GM19452 (cell line): ENCODE measurements at regions not wholly inside any gene's neighbourhood (a gene's known extent, or its start where the extent isn't known, plus 50 kb on each side); places are given as distances from the start of the nearest gene placed in this dataset.
"Not testable (repeated sequence)": the region's sequence is repeated elsewhere in the genome, so short reads cannot be mapped to it uniquely, and the experiment has no call there.

Experiments used
- ATAC-seq: cut with Tn5 transposase; IDR thresholded peaks from one replicate; pipeline ENCODE4 v1.9.1; 2021; ENCODE audit not compliant: unreplicated experiment

DNA sequence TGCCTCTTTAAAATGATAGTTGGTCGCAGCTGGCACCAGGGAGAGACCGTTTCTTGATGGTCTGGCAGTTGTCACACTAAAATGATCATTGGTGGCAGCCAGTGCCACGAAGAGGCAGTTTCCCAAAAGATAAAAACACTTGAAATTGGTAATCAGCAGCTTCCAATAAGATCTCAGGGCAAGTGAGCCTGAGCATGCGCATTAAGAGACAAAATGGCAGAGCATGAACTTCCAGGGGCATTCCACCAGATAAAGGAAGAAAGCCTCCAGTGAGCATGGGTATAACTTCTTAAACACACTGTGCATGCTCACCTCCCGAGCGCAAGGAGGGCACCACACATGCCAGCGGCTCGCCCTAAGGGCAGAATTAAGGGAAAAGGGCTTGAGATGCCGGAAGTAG lies 1594.2 kb upstream of the CDH9 start:
- ATAC-seq: no peak

GRCh38 chr5:28603869-28604268 lies 1565.5 kb upstream of the CDH9 start:
- no peak for ATAC-seq

DNA sequence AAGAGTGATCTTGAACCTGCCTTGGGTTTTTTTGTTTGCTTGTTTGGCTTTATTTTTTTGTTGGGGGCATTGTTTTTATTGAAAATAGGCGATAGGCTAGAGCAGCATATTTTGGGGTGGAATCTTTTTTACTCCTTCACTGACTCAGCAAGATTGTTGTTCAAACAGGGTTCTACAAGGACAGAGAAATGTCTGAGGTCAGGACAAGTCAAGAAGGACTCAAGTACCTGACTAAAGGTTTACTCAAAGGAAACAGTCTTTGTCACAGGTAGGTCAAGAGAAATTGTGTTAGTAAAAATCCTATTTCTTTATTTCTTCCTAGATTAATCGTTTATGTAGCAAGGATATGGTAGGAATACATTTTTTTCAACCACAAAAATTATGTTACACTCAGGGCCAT lies 1564.0 kb upstream of the CDH9 start:
- no peak for ATAC-seq

DNA sequence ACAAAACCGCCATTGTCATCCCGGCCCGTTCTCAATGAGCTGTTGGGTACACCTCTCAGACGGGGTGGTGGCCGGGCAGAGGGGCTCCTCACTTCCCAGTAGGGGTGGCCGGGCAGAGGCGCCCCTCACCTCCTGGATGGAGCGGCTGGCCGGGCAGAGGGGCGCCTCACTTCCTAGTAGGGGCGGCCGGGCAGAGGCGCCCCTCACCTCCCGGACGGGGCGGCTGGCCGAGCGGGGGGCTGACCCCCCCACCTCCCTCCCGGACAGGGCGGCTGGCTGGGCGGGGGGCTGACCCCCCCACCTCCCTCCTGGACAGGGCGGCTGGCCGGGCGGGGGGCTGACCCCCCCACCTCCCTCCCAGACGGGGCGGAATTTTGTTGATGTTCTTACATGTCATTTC lies 1558.3 kb upstream of the CDH9 start:
- ATAC-seq: not testable (repeated sequence)

DNA sequence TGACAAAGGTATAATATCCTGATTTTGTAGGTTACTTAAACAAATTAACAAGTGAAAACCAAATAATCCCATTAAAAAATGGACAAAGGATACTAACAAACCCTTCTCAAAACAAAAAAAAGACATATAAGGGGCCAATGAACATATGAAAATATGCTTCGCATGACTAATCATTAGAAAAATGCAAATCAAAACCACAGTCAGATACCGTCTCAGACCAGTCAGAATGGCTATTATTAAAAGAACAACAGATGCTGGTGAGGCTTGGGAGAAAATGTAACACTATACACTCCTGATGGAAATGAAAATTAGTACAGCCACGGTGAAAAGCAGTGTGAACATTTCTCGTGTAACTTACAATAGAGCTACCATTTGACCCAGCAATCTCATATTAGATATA lies 1542.2 kb upstream of the CDH9 start:
- no peak for ATAC-seq

GRCh38 chr5:28576022-28576421 lies 1537.6 kb upstream of the CDH9 start:
- ATAC-seq: no peak

DNA sequence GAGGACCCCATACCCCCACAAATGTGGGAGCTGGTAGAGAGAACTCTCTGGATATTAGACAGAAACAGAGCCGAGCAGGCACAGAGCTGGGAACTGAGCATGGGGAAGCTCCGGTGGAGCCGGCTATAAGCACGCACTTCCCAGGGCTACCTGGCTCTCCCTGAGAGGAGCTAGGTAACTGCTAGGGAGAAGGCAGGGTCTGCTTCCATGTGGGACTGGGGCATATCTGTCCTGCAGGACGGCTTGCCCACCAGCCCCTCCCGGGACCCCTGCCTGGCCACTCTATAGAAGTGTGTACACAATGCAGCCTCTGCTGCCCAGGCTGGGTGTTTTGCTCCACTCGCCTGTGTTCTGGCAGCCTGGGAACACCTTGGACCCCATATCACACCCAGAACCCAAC lies 1537.0 kb upstream of the CDH9 start:
- no peak for ATAC-seq

- ATAC-seq: no peak
Measured at GRCh38 chr5:28574606-28575005, 1536.2 kb upstream of the CDH9 start.

DNA sequence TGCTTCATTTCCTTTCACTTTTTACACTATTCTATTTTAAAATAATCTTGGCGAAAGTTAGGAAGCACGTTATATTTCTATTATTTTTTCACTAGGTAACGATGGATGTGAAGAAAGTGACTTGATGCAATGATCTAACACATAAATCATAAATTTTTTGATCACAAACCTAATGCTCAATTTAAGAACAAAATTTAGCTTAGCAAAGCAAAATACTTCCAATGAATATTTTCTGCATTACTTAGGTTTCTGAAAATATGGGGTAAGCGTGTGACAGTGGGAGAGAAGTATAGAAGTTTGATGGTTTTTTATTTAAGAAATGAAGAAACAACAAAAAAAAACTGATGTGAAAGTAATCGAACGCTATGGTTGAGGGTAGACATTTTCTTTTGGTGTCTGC lies 1528.7 kb upstream of the CDH9 start:
- no peak for ATAC-seq

DNA sequence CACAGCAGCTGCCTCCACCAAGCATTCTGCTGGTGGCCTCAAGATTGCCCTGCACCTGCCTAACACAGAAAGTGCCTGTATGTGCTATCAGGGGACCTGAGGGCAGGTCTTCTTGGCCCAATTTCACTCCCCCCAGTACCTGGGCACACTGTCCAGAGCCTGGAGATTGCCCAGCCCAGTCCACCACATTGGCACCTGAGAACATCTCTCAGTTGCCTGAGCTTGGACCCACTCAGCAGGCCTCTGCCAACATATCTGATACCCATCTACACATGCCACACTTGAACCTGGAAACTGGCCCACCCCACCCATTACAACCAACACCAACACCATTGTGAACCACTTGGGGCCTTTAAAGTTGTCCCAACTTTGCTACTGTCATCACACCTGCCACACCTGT lies 1523.1 kb upstream of the CDH9 start:
- no peak for ATAC-seq

- no peak for ATAC-seq
Measured at GRCh38 chr5:28558196-28558595, 1519.8 kb upstream of the CDH9 start.

GRCh38 chr5:28557114-28557513 lies 1518.7 kb upstream of the CDH9 start:
- ATAC-seq: no peak

- ATAC-seq: no peak
Measured at GRCh38 chr5:28549588-28549987, 1511.2 kb upstream of the CDH9 start.

GRCh38 chr5:28548856-28549255 lies 1510.5 kb upstream of the CDH9 start:
- ATAC-seq: no peak

GRCh38 chr5:28544501-28544900 lies 1506.1 kb upstream of the CDH9 start:
- no peak for ATAC-seq

- no peak for ATAC-seq
Measured at GRCh38 chr5:28543473-28544098, 1505.2 kb upstream of the CDH9 start.

DNA sequence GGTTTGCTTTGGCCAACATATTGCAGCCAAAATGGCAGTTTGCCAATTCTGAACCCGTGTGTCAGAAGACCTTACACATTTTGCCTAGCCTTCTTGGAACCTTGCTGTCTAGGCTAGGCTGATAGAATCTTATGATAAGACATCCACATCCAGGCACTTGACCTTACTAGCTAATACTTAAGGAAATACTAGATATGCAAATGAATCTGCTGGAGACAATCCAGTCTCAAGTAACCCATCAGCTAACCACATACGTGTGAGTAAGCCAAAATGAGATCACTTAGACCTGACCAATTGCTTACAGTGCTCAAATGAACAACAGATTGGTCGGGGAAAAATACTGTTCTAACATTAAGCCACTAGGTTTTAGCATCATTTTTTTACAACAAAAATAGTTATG lies 1504.6 kb upstream of the CDH9 start:
- ATAC-seq: no peak

GRCh38 chr5:28523888-28524635 lies 1485.7 kb upstream of the CDH9 start:
- ATAC-seq: no peak

DNA sequence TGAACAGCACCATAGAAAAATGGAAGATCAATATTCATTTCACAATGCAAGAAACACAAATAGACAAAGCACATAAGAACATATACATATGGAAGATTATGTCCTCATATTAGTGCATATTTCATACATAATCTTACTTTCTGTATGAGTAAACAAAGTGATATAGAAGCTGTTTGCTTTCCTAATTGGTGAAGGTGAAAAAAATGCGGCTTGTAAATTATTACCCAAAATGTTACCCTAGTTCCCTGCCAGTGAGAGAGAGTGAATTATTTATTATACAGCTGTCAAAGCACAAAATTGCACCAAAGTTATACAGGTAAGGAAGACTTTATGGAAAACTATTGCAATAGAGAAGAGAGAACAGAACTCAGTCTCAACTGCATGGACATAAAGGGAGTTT lies 1485.0 kb upstream of the CDH9 start:
- no peak for ATAC-seq

DNA sequence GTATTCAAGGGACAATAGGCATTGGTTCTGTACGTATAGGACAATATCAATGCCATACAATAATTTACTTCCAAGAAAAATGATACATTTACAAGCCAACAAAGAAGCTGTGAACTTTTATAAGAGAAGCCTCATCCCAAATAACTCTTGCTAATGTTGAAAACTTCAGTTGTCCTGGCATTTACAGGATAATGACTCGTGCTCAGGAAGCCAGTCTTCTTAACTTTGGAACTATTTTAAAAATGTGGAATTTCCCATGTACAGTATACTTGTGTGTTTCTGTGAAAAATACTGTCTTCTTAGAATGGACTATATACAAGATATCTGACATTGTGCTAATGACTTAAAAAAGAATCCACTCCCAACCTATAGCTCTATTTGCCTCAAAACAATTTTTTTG lies 1479.3 kb upstream of the CDH9 start:
- no peak for ATAC-seq

GRCh38 chr5:28516722-28517121 lies 1478.3 kb upstream of the CDH9 start:
- no peak for ATAC-seq

GRCh38 chr5:28512648-28513047 lies 1474.3 kb upstream of the CDH9 start:
- no peak for ATAC-seq

- no peak for ATAC-seq
Measured at GRCh38 chr5:28505121-28505520, 1466.7 kb upstream of the CDH9 start.
